ENCODE measurements at regions not wholly inside any gene's neighbourhood (a gene's known extent, or its start where the extent isn't known, plus 50 kb on each side); places are given as distances from the start of the nearest gene placed in this dataset.
"Not testable (repeated sequence)": the region's sequence is repeated elsewhere in the genome, so short reads cannot be mapped to it uniquely, and the experiment has no call there.

DNA sequence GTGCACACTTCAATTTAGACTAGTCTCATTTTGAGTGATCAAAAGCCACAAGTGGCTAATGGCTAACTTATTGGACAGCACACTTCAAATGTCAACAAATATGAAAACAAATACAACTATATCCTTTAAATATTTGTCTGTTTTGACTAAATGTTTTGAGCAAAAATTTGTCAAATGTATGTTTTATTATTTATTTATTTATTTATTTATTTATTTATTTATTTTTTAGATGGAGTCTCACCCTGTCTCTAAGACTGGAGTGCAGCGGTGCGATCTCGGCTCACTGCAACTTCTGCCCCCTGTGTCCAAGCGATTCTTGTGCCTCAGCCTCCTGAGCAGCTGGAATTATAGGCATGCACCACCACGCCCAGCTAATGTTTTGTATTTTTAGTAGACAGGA, 1392.1 kb upstream of the WWC1 start:
- no peak for DNase-seq
- no peak for TF ChIP-seq POLR2A (IDR thresholded peaks at IDR 0.05; ENCODE audit: low read length)
- TF ChIP-seq GATA1 (IDR thresholded peaks at IDR 0.05; ENCODE audit: low read depth, low read length) = no peak

DNA sequence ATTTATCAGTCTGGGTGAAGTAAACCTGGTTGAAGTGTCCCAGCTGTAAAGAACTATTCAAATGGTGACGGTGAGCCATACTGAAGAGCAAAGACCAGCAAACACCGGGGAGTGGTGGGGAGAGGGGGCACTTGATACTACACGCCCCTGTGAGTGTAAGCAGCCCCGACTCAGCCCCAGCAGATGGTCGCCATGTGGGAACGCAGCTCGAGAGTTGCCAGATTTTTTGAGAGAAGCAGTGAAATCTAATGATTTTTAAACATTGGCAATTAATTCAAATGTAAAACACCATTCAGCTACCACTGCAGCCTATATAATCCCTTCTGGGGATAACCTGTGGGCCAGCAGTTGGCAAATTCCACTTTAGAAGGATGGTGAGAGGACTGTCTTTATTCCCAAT, 1386.9 kb upstream of the WWC1 start:
- TF ChIP-seq GATA1 (IDR thresholded peaks at IDR 0.05; ENCODE audit: low read depth, low read length) (no peak), POLR2A (IDR thresholded peaks at IDR 0.05; ENCODE audit: low read length) (no peak)
- DNase-seq = no peak

DNA sequence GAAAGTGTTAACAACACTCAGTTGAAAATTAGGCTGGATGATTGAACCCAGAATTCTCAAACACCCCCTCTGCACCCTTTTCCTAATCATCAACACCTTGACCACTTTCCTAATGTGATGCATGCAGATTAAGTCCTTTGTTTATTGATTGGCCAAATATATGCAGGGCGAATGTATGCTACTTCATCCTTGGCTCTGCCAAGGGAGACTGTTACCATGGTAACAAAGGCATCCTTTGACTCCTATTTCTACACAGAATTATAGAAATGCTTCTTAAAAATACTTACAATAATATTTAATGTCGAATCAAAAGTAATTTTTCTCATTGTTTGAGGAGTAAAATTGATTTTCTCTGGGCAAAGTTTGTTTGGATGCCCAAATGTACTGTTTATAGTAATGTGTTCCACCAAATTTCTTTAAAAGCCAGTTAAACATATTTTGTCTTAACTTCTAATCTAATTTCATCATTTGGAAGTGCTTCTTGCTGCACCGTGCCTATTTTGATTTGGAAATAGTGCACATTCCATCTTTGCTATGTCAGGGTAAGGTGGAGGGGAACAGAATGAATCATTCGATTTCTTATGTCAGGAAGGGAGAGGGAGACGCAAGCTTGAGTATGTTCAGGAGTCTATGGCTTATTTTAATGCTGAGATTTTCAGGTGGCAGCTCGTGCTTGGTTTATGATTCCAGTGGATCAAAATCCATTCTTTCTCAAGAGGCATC, 1384.3 kb upstream of the WWC1 start:
- no peak for DNase-seq
- TF ChIP-seq POLR2A (IDR thresholded peaks at IDR 0.05; ENCODE audit: low read length) = no peak
- no peak for TF ChIP-seq GATA1 (IDR thresholded peaks at IDR 0.05; ENCODE audit: low read depth, low read length)

DNA sequence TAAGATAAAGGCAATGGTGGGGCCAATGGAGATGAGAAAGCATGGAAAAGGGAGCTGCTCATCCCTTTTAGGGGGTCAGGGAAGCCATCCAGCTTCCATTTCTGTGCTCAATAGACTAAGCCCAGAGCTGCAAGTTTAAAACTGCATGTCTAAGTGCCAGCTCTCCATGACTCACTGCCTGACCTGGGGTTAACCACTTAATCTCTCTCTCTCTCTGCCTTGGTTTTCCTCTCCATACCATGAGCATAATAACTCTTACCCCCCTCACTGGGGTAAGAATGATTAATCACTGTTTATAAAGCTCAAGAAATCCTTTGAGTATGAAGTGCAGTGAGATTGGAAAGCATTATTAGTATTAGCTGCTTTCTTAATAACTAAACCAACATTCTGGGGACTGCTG, 1382.4 kb upstream of the WWC1 start:
- no peak for DNase-seq
- TF ChIP-seq POLR2A (IDR thresholded peaks at IDR 0.05; ENCODE audit: low read length) (no peak), GATA1 (IDR thresholded peaks at IDR 0.05; ENCODE audit: low read depth, low read length) (no peak)

DNA sequence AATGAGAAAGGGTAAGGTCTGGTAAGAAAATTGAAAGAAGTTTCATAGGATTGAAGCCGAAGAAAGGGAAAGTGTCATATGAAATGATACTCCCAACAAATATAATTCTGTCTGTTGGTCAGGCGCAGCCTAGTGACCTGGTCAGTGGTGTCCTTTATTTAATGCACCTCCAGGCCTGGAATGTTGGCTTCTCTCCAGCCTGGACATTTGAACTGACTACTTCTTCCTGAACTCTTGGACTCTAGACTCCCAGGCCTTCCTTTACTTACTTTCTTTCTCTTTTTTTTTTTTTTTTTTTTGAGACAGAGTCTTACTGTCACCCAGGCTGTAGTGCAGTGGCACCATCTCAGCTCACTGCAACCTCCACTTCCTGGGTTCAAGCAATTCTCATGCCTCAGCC, 1381.5 kb upstream of the WWC1 start:
- DNase-seq = no peak
- TF ChIP-seq POLR2A (IDR thresholded peaks at IDR 0.05; ENCODE audit: low read length) (no peak), GATA1 (IDR thresholded peaks at IDR 0.05; ENCODE audit: low read depth, low read length) (no peak)

DNA sequence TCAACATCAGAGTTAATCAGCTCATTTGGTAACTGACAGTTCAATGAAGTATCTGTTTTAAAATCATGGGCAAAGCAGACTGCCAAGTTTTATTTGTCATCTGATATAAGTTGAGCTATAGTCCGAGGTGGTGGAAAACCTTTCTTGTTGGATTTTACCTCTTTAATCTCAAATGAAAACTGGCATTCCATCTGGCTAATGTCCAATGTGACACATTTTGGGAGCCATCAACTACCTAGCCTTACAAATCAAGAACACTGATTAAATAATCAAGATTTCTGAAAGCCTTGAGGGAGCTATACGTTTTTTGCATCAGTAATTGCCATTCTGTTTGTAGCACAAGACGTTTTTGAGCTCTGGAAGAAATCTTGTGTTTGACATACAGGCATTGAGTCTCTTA, 1380.5 kb upstream of the WWC1 start:
- TF ChIP-seq GATA1 (IDR thresholded peaks at IDR 0.05; ENCODE audit: low read depth, low read length) (no peak), POLR2A (IDR thresholded peaks at IDR 0.05; ENCODE audit: low read length) (no peak)
- DNase-seq = no peak

DNA sequence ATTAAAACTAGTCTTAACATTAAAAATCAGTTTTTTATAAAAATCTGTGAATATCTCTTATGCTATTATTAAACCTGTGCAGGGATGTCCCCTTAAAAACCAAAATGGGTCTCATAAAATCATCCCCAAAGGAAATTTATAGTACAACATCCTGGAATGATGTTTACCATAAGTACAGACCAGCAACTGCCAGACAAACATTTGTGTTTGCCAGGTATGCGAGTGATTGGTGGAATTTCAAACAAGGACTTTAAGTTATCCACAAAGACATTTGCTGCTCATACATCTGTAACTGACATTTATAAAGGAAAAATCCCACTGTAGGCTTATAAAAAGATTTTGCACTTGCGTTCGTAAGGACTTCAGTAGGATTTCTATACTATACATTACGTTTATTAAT, 1375.4 kb upstream of the WWC1 start:
- DNase-seq = no peak
- TF ChIP-seq GATA1 (IDR thresholded peaks at IDR 0.05; ENCODE audit: low read depth, low read length) (no peak), POLR2A (IDR thresholded peaks at IDR 0.05; ENCODE audit: low read length) (no peak)

DNA sequence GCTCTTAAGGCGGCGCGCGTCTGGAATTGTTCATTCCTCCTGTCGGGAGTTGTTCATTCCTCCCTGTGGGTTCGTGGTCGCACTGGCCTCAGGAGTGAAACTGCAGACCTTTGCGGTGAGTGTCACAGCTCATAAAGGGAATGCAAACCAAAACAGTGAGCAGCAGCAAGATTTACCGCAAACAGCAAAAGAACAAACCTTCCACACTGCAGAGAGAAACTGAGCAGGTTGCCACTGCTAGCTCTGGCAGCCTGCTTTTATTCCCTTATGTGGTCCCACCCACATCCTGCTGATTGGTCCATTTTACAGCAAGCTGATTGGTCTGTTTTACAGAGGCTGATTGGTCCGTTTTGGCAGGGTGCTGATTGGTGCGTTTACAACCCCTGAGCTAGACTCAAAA, 1365.3 kb upstream of the WWC1 start:
- no peak for DNase-seq
- TF ChIP-seq POLR2A (IDR thresholded peaks at IDR 0.05; ENCODE audit: low read length) = no peak
- no peak for TF ChIP-seq GATA1 (IDR thresholded peaks at IDR 0.05; ENCODE audit: low read depth, low read length)

DNA sequence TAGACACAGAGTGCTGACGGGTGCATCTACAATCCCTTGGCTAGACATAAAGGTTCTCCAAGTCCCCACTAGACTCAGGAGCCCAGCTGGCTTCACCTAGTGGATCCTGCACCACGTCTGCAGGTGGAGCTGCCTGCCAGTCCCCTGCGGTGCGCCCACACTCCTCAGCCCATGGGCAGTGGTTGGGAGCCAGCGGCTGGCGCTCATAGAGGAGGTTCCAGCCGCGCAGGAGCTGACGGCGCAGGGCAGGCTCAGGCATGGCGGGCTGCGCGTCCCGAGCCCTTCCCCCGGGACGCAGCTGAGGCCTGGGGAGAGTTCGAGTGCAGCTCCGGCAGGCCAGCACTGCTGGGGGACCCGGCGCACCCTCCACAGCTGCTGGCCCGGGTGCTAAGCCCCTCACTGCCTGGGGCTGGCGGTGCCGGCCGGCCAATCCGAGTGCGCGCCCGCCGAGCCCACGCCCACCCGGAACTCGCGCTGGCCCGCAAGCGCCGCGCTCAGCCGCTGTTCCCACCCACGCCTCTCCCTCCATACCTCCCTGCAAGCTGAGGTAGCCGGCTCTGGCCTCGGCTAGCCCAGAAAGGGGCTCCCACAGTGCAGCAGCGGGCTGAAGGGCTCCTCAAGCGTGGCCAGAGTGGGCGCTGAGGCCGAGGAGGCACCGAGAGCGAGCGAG, 1364.5 kb upstream of the WWC1 start:
- not testable (repeated sequence) for DNase-seq

DNA sequence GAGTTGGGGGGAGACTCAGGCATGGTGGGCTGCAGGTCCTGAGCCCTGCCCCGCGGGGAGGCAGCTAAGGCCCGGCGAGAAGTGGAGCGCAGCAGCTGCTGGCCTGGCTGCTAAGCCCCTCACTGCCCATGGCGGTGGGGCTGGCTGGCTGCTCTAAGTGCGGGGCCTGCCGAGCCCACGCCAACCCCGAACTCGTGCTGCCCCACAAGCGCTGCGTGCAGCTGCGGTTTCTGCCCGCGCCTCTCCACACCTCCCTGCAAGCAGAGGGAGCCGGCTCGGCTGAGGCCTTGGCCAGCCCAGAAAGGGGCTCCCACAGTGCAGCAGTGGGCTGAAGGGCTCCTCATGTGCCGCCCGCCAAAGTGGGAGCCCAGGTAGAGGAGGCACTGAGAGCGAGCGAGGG, 1355.1 kb upstream of the WWC1 start:
- DNase-seq = no peak
- TF ChIP-seq POLR2A (IDR thresholded peaks at IDR 0.05; ENCODE audit: low read length) = no peak
- no peak for TF ChIP-seq GATA1 (IDR thresholded peaks at IDR 0.05; ENCODE audit: low read depth, low read length)

DNA sequence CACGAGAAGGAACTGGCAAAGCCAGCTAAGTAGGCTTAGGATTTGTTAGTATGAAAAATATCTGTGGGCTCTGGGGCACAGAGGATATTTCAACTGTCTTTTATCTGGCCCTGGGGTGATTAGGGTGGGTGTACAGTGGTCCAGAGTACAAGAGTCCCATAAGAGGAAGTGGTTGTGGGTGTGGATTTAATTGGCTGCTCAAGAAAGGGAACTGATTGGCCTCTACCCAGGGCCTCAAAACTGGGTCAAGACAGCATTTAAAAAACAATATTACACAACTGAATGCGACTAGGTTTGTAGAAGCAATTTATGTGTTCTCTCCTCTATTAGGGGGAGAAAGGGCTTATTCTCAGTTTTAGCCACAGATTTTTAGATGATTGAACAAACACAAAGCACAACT, 1353.4 kb upstream of the WWC1 start:
- no peak for TF ChIP-seq POLR2A (IDR thresholded peaks at IDR 0.05; ENCODE audit: low read length)
- DNase-seq = no peak

DNA sequence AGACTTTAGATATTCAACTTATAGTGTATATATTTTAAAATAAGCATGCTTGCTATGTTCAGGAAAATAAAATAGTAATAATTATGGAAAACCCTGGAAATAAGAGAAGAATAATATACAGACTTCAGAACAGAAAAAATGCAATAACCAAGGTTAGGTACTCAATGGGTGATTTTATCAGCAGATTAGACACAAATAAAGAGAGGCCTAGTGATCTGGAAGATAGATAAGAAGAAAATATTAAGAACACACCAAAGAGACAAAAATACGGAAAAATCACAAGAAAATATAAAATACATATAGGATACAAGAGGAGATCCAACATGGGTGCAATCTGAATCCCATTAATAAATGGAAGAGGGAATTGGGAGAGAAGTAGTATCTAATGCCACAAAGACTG, 1348.5 kb upstream of the WWC1 start:
- DNase-seq = no peak
- TF ChIP-seq POLR2A (IDR thresholded peaks at IDR 0.05; ENCODE audit: low read length) = no peak
- TF ChIP-seq GATA1 (IDR thresholded peaks at IDR 0.05; ENCODE audit: low read depth, low read length) = no peak

DNA sequence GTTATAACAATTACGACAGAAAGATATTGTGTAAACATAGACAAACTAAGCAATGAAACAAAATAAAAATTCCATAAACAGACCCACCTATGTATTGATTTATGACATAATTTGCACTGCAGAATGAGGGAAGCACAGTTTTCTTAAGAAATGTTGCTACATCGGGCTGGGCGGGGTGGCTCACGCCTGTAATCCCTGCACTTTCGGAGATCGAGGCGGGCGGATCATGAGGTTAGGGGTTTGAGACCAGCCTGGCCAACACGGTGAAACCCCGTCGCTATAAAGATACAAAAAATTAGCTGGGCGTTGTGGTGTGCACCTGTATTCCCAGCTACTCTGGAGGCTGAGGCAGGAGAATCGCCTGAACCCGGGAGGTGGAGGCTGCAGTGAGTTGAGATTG, 1344.4 kb upstream of the WWC1 start:
- TF ChIP-seq GATA1 (IDR thresholded peaks at IDR 0.05; ENCODE audit: low read depth, low read length) (no peak), POLR2A (IDR thresholded peaks at IDR 0.05; ENCODE audit: low read length) (no peak)
- DNase-seq = no peak

DNA sequence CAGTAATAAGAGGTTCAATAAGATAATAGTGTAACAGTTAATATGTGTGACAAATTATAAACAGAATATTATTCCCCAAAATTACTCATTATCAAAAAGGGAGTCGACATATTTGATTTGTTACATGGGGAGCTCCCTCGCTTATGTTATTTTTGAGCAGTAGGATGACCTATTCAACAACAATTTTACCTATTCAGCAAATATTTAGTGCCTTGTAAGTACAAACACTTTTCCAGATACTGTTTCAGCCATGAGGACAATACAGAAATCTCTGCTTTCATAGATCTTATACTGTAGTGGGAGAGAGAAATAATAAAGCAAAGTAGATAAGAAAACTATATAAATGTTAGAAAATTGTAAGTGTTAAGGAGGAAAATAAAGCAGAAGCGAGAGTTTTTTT, 1342.8 kb upstream of the WWC1 start:
- TF ChIP-seq POLR2A (IDR thresholded peaks at IDR 0.05; ENCODE audit: low read length) (no peak), GATA1 (IDR thresholded peaks at IDR 0.05; ENCODE audit: low read depth, low read length) (no peak)
- DNase-seq = no peak

DNA sequence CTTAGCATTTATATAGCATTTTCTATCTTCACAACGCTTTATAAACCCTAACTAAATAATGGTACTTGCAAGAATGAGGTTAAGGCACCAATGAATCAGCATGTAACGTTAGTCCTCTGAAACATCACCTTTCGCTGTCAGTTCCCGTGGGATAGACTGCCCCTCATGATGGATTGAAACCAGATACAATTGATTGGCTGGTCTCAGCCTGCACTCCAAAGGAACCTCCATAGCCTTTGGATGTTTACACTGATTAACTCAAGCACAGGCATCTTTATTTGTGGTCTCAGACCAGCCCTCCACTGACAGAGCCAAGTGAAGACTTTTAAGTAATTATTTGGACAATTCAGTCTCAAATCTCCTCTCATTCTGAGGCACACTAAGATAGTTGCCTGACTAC, 1339.4 kb upstream of the WWC1 start:
- TF ChIP-seq POLR2A (IDR thresholded peaks at IDR 0.05; ENCODE audit: low read length) = no peak
- DNase-seq = no peak

DNA sequence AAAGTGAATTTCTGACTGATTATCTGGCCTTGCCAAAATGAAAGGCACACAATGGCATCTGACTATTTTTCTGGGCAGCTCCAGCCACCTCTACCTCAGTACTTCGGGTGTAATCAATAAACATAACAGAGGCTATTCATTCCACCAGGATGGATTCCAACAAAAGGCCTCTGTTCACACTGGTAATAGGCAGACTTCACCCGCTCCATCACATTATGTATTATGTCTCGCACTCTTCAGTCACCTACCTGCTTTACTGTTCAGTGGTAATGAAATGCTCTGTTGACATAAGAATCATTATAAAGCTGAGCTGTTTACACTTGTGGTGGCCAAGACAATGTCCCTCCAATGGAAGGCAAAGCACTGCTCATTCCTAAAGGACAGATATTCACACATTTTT, 1333.7 kb upstream of the WWC1 start:
- no peak for DNase-seq
- TF ChIP-seq GATA1 (IDR thresholded peaks at IDR 0.05; ENCODE audit: low read depth, low read length) = no peak
- no peak for TF ChIP-seq POLR2A (IDR thresholded peaks at IDR 0.05; ENCODE audit: low read length)
